ENCODE measurements at regions not wholly inside any gene's neighbourhood (a gene's known extent, or its start where the extent isn't known, plus 50 kb on each side); places are given as distances from the start of the nearest gene placed in this dataset.

- no peak for DNase-seq
These were observed 179.8 kb downstream of the MEX3B start for GRCh38 chr15:81865850-81866537.

- DNase-seq = no peak
These were observed 182.7 kb downstream of the MEX3B start for GRCh38 chr15:81863162-81863561.

- no peak for DNase-seq
These were observed 185.9 kb downstream of the MEX3B start for GRCh38 chr15:81859737-81860516.

- DNase-seq = no peak
These were observed 187.2 kb downstream of the MEX3B start for GRCh38 chr15:81858586-81858985.

- DNase-seq = no peak
These were observed 187.7 kb downstream of the MEX3B start for GRCh38 chr15:81858136-81858535.

- no peak for DNase-seq
These were observed 189.2 kb downstream of the MEX3B start for GRCh38 chr15:81856634-81857026.

- DNase-seq = no peak
These were observed 189.7 kb downstream of the MEX3B start for GRCh38 chr15:81856001-81856633.

- DNase-seq = no peak
These were observed 192.6 kb downstream of the MEX3B start for GRCh38 chr15:81853150-81853748.

GRCh38 chr15:81852411-81853149 lies 193.2 kb downstream of the MEX3B start:
- peak in 1 of 2 donors; percentile 1 for DNase-seq

GRCh38 chr15:81851757-81852156 lies 194.1 kb downstream of the MEX3B start:
- no peak for DNase-seq

GRCh38 chr15:81851325-81851724 lies 194.5 kb downstream of the MEX3B start:
- no peak for DNase-seq

GRCh38 chr15:81849289-81849688 lies 196.5 kb downstream of the MEX3B start:
- no peak for DNase-seq

GRCh38 chr15:81848701-81849100 lies 197.1 kb downstream of the MEX3B start:
- DNase-seq = no peak

GRCh38 chr15:81843757-81844407 lies 201.9 kb downstream of the MEX3B start:
- DNase-seq = no peak

- no peak for DNase-seq
These were observed 202.6 kb downstream of the MEX3B start for GRCh38 chr15:81843226-81843625.

GRCh38 chr15:81839387-81839786 lies 206.4 kb downstream of the MEX3B start:
- no peak for DNase-seq

- no peak for DNase-seq
These were observed 210.1 kb downstream of the MEX3B start for GRCh38 chr15:81835731-81836130.

- DNase-seq = no peak
These were observed 215.3 kb downstream of the MEX3B start for GRCh38 chr15:81830520-81830919.

GRCh38 chr15:81829918-81830317 lies 215.9 kb downstream of the MEX3B start:
- no peak for DNase-seq

- DNase-seq = no peak
These were observed 217.7 kb downstream of the MEX3B start for GRCh38 chr15:81828135-81828534.

GRCh38 chr15:81825136-81825535 lies 220.7 kb downstream of the MEX3B start:
- DNase-seq = no peak
